Mesothelial cell of epicardium (in vitro differentiated cells): ENCODE measurements at regions not wholly inside any gene's neighbourhood (a gene's known extent, or its start where the extent isn't known, plus 50 kb on each side); places are given as distances from the start of the nearest gene placed in this dataset.

Source experiments
- DNase-seq, 2 experiments: peaks; one replicate each; pipeline ENCODE4 v3.0.0; 2021; ENCODE audit warnings: low spot score in 2 of 2; ENCODE audit not compliant: unreplicated experiment in 2 of 2
- H3K27ac Mint-ChIP-seq: 2 replicates; pipeline ENCODE4 v1.8.0; 2021; ENCODE audit warnings: mixed read lengths
- H3K27me3 Mint-ChIP-seq: 2 replicates; pipeline ENCODE4 v1.8.0; 2021; ENCODE audit warnings: low read depth, mixed read lengths
- H3K36me3 Mint-ChIP-seq: 2 replicates; pipeline ENCODE4 v1.8.0; 2021; ENCODE audit warnings: mixed read lengths
- H3K4me1 Mint-ChIP-seq: 2 replicates; pipeline ENCODE4 v1.8.0; 2021; ENCODE audit warnings: mixed read lengths
- H3K4me3 Mint-ChIP-seq: 2 replicates; pipeline ENCODE4 v1.8.0; 2021; ENCODE audit warnings: mild to moderate bottlenecking, moderate library complexity, mixed read lengths
- H3K9me3 Mint-ChIP-seq: 2 replicates; pipeline ENCODE4 v1.8.0; 2021; ENCODE audit warnings: mixed read lengths
- TF ChIP-seq, protein P1 (sequence below): fragments of 200-600 bp; sonication (generic); IDR thresholded peaks from one replicate; pipeline ENCODE4 v1.5.0; 2021; ENCODE audit warnings: antibody characterized with exemption; ENCODE audit not compliant: unreplicated experiment

DNA sequence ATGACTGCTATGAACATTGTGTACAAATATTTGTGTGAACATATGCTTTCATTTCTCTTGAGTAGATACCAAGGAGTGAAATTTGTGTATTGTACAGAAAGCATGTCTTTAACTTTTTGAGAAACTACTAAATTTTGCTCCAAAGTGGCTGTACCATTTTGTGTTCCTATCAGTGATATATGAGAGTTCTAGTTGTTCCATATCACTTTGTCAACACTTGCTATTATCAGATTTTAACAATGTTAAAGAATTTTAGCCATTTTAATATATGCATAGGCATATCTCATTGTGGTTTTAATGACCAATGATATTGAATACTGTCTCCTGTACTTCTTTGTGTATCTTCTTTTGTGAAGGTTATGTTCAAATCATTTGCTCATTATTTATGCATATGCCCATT lies 142.9 kb upstream of the NR3C1 start:
- TF ChIP-seq, protein P1, sequence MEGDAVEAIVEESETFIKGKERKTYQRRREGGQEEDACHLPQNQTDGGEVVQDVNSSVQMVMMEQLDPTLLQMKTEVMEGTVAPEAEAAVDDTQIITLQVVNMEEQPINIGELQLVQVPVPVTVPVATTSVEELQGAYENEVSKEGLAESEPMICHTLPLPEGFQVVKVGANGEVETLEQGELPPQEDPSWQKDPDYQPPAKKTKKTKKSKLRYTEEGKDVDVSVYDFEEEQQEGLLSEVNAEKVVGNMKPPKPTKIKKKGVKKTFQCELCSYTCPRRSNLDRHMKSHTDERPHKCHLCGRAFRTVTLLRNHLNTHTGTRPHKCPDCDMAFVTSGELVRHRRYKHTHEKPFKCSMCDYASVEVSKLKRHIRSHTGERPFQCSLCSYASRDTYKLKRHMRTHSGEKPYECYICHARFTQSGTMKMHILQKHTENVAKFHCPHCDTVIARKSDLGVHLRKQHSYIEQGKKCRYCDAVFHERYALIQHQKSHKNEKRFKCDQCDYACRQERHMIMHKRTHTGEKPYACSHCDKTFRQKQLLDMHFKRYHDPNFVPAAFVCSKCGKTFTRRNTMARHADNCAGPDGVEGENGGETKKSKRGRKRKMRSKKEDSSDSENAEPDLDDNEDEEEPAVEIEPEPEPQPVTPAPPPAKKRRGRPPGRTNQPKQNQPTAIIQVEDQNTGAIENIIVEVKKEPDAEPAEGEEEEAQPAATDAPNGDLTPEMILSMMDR: no peak
- Mint-ChIP-seq H3K27ac (no peak overlapping the region), H3K36me3 (no peaks in the 10 kb centered on the region), H3K4me3 (no peak overlapping the region), H3K27me3 (no peaks in the 10 kb centered on the region), H3K4me1 (peaks cover 27% of the 10 kb centered on the region), H3K9me3 (peaks cover 16% of the 10 kb centered on the region)
- no peak for DNase-seq

GRCh38 chr5:143544606-143545005 lies 141.1 kb upstream of the NR3C1 start:
- H3K27me3 Mint-ChIP-seq: no peaks in the 10 kb centered on the region
- peaks cover 27% of the 10 kb centered on the region for H3K4me1 Mint-ChIP-seq
- DNase-seq: no peak
- H3K4me3 Mint-ChIP-seq: no peak overlapping the region
- H3K9me3 Mint-ChIP-seq: peaks cover 19% of the 10 kb centered on the region
- no peaks in the 10 kb centered on the region for H3K36me3 Mint-ChIP-seq
- no peak overlapping the region for H3K27ac Mint-ChIP-seq
- TF ChIP-seq, protein P1: no peak

DNA sequence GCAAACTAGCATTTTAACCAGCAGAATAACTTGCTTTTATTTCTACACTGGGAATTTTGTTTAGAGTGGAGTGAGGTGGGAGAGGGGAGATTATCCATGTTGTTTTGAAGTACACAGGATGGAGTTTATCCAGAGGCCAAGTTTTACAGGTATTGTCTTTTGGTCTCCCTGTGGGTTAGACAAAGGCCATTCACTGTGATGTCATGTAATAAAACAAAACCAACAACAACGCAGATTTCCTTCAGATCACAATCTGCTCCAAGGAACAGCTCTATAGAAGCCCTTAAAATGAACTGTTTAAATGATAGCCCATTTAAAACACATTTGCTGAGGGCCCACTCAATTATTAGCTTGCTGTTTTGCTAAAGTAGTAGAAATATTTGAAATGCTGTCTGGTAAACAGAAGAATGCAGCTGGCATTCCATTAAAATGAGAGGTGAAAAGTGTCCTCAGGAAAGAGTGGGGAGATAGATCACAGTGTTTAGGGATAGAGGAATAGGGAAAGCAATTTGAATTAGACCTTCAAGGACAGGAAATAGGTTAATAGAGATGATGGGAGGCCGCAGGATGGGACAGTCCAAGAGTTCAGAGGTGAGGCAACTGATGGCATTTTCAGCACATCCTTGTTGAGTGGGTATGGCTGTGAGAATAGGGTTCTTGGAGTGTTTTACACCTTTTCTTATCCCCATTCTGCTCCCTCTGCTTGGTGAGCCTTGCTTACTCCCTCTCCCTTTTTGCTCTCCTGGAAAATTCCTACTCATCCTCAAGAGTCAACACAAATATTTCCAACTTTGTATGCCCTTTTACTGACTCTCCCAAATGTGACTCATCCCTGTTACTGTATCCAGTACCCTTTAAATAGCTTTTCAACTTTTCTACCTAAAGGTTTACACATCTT lies 140.1 kb upstream of the NR3C1 start:
- H3K36me3 Mint-ChIP-seq: no peaks in the 10 kb centered on the region
- H3K4me1 Mint-ChIP-seq: peaks cover 27% of the 10 kb centered on the region
- peak overlapping the region; percentile 23 for H3K27ac Mint-ChIP-seq
- peaks cover 17% of the 10 kb centered on the region for H3K9me3 Mint-ChIP-seq
- H3K27me3 Mint-ChIP-seq: no peaks in the 10 kb centered on the region
- TF ChIP-seq, protein P1: no peak
- DNase-seq: no peak
- H3K4me3 Mint-ChIP-seq: no peak overlapping the region

- Mint-ChIP-seq H3K36me3 (no peaks in the 10 kb centered on the region), H3K4me1 (peaks cover 27% of the 10 kb centered on the region), H3K9me3 (peaks cover 17% of the 10 kb centered on the region), H3K27me3 (no peaks in the 10 kb centered on the region), H3K27ac (peak overlapping the region; percentile 57), H3K4me3 (no peak overlapping the region)
- TF ChIP-seq, protein P1: no peak
- DNase-seq: no peak
Observed at GRCh38 chr5:143542798-143543144, 139.3 kb upstream of the NR3C1 start.

DNA sequence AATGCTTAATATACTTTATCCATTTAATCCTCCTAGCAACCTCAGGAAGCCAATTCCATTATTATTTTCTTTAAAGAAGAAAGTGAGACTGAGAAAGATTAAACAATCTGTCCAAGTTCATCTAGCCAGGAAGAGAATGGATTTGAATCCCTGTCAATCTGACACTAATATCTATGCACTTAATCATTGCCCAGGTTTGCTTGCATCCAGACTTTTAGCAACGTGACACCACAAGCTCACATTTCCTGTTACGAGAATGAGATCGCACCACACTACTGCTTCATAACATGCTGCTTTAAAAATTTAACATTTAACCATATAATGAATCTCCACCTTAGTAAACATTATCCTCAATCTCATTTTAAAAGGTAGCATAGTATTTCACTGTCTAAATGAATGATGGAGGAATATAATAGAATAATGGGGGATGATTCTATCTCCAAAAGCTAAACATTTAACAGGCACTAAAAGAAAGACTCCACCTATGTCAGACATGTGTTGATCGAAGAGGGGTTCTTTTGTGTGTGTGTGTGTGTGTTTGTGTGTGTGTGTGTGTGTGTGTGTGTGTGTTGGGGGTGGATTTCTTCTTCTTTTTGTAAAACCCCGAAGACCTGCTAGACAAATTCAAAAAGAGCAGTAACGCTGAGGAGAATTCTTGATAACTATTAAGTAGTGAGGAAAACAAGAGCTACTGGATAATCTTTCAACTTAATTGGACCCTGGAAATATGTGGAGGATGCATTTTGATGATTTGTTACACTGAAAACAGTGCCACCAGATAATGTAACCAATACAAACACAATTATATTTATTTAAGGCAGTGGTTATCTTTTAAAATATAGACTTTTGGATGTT lies 138.7 kb upstream of the NR3C1 start:
- Mint-ChIP-seq H3K36me3 (no peaks in the 10 kb centered on the region), H3K27ac (peak overlapping the region; percentile 57), H3K4me3 (no peak overlapping the region), H3K9me3 (peaks cover 11% of the 10 kb centered on the region), H3K27me3 (no peaks in the 10 kb centered on the region), H3K4me1 (peaks cover 31% of the 10 kb centered on the region)
- TF ChIP-seq, protein P1: no peak
- no peak for DNase-seq
